Fibroblast of lung (primary cell): ENCODE measurements at regions not wholly inside any gene's neighbourhood (a gene's known extent, or its start where the extent isn't known, plus 50 kb on each side); places are given as distances from the start of the nearest gene placed in this dataset.

Experiments used
- DNase-seq, 2 donors: peaks; one replicate each; pipeline versions ENCODE4 v3.0.0 to v3.0.0-alpha.2; 2010; ENCODE audit warnings: low read depth in 2 of 2
- H2AFZ ChIP-seq: 2 replicates; pipeline ENCODE4 v1.5.1; 2012; ENCODE audit warnings: low read length, control low read depth, inconsistent platforms
- H3K27ac ChIP-seq: 2 replicates; pipeline ENCODE4 v1.5.1; 2011; ENCODE audit warnings: low read length, control low read depth; ENCODE audit not compliant: insufficient read depth
- H3K27me3 ChIP-seq: 2 replicates; pipeline ENCODE4 v1.5.1; 2011; ENCODE audit warnings: mild to moderate bottlenecking, low read length; ENCODE audit not compliant: control insufficient read depth, insufficient read depth
- H3K36me3 ChIP-seq: 2 replicates; pipeline ENCODE4 v1.5.1; 2011; ENCODE audit warnings: low read length; ENCODE audit not compliant: control insufficient read depth, insufficient read depth
- H3K4me1 ChIP-seq: 2 replicates; pipeline ENCODE4 v1.5.1; 2011; ENCODE audit warnings: low read length; ENCODE audit not compliant: control insufficient read depth, insufficient read depth; ENCODE audit errors: extremely low read depth
- H3K4me2 ChIP-seq: 2 replicates; pipeline ENCODE4 v1.5.1; 2011; ENCODE audit warnings: low read length, control low read depth; ENCODE audit not compliant: insufficient read depth; ENCODE audit errors: extremely low read depth
- H3K4me3 ChIP-seq, 4 experiments: fragments of 200-600 bp in 1 of 4; sonication (generic) in 1 of 4; replicated peaks in 1 of 4; 2 replicates each; pipeline ENCODE4 v1.5.1; 2011 to 2016; ENCODE audit warnings: low read length in 4 of 4, low read depth in 3 of 4, mild to moderate bottlenecking in 3 of 4, control low read depth in 2 of 4, inconsistent platforms in 1 of 4, mixed read lengths in 1 of 4; ENCODE audit not compliant: insufficient read depth in 1 of 4; ENCODE audit errors: control extremely low read depth in 1 of 4
- H3K79me2 ChIP-seq: 2 replicates; pipeline ENCODE4 v1.5.1; 2012; ENCODE audit warnings: mild to moderate bottlenecking, low read length, inconsistent platforms; ENCODE audit not compliant: control insufficient read depth, insufficient read depth
- H3K9ac ChIP-seq: 2 replicates; pipeline ENCODE4 v1.5.1; 2011; ENCODE audit warnings: mild to moderate bottlenecking, low read length, control low read depth; ENCODE audit not compliant: insufficient read depth
- H3K9me3 ChIP-seq: 2 replicates; pipeline ENCODE4 v1.5.1; 2012; ENCODE audit warnings: low read depth, low read length; ENCODE audit not compliant: control insufficient read depth, insufficient read depth
- H4K20me1 ChIP-seq: 2 replicates; pipeline ENCODE4 v1.5.1; 2011; ENCODE audit warnings: low read length; ENCODE audit not compliant: control insufficient read depth, insufficient read depth; ENCODE audit errors: extremely low read depth
- CTCF ChIP-seq, 2 donors: IDR thresholded peaks in 1 of 2; conservative IDR thresholded peaks in 1 of 2; 1 replicate in 1 of 2; 2 replicates in 1 of 2; pipeline ENCODE4 v1.5.1; 2011 to 2012; ENCODE audit warnings: low read length in 2 of 2, control low read depth in 1 of 2, inconsistent platforms in 1 of 2, low read depth in 1 of 2, mild to moderate bottlenecking in 1 of 2
- EZH2 ChIP-seq: IDR thresholded peaks from 2 replicates; pipeline ENCODE4 v1.5.1; 2012; ENCODE audit warnings: low read length, control low read depth, mild to moderate bottlenecking; ENCODE audit errors: missing control alignments

GRCh38 chr5:74042559-74042958 is 416.6 kb downstream of the ARHGEF28 start:
- Histone ChIP-seq H3K27ac (no peak overlapping the region), H3K9me3 (no peaks in the 10 kb centered on the region), H3K4me2 (no peak overlapping the region), H2AFZ (no peak overlapping the region), H3K79me2 (no peaks in the 10 kb centered on the region), H3K27me3 (no peaks in the 10 kb centered on the region), H3K9ac (no peak overlapping the region), H3K4me3 (no peak overlapping the region), H4K20me1 (no peaks in the 10 kb centered on the region), H3K4me1 (no peaks in the 10 kb centered on the region), H3K36me3 (no peaks in the 10 kb centered on the region)
- DNase-seq, result no peak
- no peak for TF ChIP-seq EZH2
- TF ChIP-seq CTCF (conservative IDR thresholded peaks at IDR 0.05 in 1 of 2, IDR thresholded peaks at IDR 0.05 in 1 of 2; ENCODE audit: low read depth in 1 of 2, low read length in 2 of 2), result no peak

- no peaks in the 10 kb centered on the region for H3K27me3 ChIP-seq
- H3K27ac ChIP-seq, result no peak overlapping the region
- H3K79me2 ChIP-seq, result no peaks in the 10 kb centered on the region
- TF ChIP-seq CTCF (conservative IDR thresholded peaks at IDR 0.05 in 1 of 2, IDR thresholded peaks at IDR 0.05 in 1 of 2; ENCODE audit: low read depth in 1 of 2, low read length in 2 of 2) (no peak), EZH2 (no peak)
- H3K4me1 ChIP-seq, result no peaks in the 10 kb centered on the region
- no peak overlapping the region for H3K4me3 ChIP-seq
- H4K20me1 ChIP-seq, result no peaks in the 10 kb centered on the region
- no peak overlapping the region for H3K9ac ChIP-seq
- H3K36me3 ChIP-seq, result no peaks in the 10 kb centered on the region
- no peak for DNase-seq
- no peaks in the 10 kb centered on the region for H3K9me3 ChIP-seq
- H3K4me2 ChIP-seq, result no peak overlapping the region
- H2AFZ ChIP-seq, result no peak overlapping the region
These were observed 415.9 kb downstream of the ARHGEF28 start for GRCh38 chr5:74041913-74042312.

GRCh38 chr5:74040811-74041491 is 415.0 kb downstream of the ARHGEF28 start:
- H3K79me2 ChIP-seq, result no peaks in the 10 kb centered on the region
- no peaks in the 10 kb centered on the region for H3K36me3 ChIP-seq
- no peaks in the 10 kb centered on the region for H4K20me1 ChIP-seq
- no peak overlapping the region for H3K27ac ChIP-seq
- no peak overlapping the region for H3K9ac ChIP-seq
- no peak for TF ChIP-seq EZH2
- TF ChIP-seq CTCF (conservative IDR thresholded peaks at IDR 0.05 in 1 of 2, IDR thresholded peaks at IDR 0.05 in 1 of 2; ENCODE audit: low read depth in 1 of 2, low read length in 2 of 2), result no peak
- H3K4me2 ChIP-seq, result no peak overlapping the region
- no peak overlapping the region for H3K4me3 ChIP-seq
- DNase-seq, result peak in 1 of 2 donors; percentile 60
- no peaks in the 10 kb centered on the region for H3K4me1 ChIP-seq
- no peak overlapping the region for H2AFZ ChIP-seq
- H3K9me3 ChIP-seq, result no peaks in the 10 kb centered on the region
- no peaks in the 10 kb centered on the region for H3K27me3 ChIP-seq
